ENCODE measurements at regions not wholly inside any gene's neighbourhood (a gene's known extent, or its start where the extent isn't known, plus 50 kb on each side); places are given as distances from the start of the nearest gene placed in this dataset.

GRCh38 chr11:116452461-116452860 is 320.3 kb downstream of the BUD13 start:
- peaks cover 7% of the 10 kb centered on the region; the same call in 1 of the 2 replicates for H3K9me3 ChIP-seq (ENCODE audit: low read length)
- H3K9ac ChIP-seq (ENCODE audit: insufficient read depth, low read depth, low read length) = no peak overlapping the region
- no peaks in the 10 kb centered on the region for H4K20me1 ChIP-seq (ENCODE audit: insufficient read depth, low read length)
- H3K27ac ChIP-seq (ENCODE audit: extremely low read length, insufficient read depth, low read length) = no peak overlapping the region
- H2AFZ ChIP-seq (ENCODE audit: low read length) = no peak overlapping the region
- DNase-seq (ENCODE audit: low spot score) (no peak), FAIRE-seq (no peak), ATAC-seq (no peak)
- no peaks in the 10 kb centered on the region for H3K4me1 ChIP-seq (ENCODE audit: insufficient read depth, low read length)
- no peak overlapping the region for H3K4me2 ChIP-seq (ENCODE audit: low read depth, low read length)
- BruUV-seq (replicated peaks) = no TSS peak
- H3K4me3 ChIP-seq (replicated peaks in 1 of 3; ENCODE audit: insufficient read depth in 1 of 3, low read depth in 2 of 3, low read length in 3 of 3) = no peak overlapping the region
- CTCF ChIA-PET (ENCODE audit: low intra/inter-chr PET ratio, low total read pairs) = no interaction called here
- H3K27me3 ChIP-seq (ENCODE audit: control insufficient read depth in 1 of 2, insufficient read depth in 2 of 2, low read length in 2 of 2) = no peaks in the 10 kb centered on the region
- no peaks in the 10 kb centered on the region for H3K79me2 ChIP-seq (ENCODE audit: insufficient read depth, low read length)
- POLR2A ChIA-PET = no interaction called here
- WGBS (ENCODE audit: low lambda C conversion rate) = 73% methylated on average over 3 of the region's 3 CpGs
- no peaks in the 10 kb centered on the region for H3K36me3 ChIP-seq (replicated peaks in 1 of 2; ENCODE audit: control insufficient read depth in 1 of 2, insufficient read depth in 2 of 2, low read length in 2 of 2)
- in situ Hi-C loops (cut with HindIII; ENCODE audit: extremely low pct_ligation_motif_present, low pct_unique_long_range_greater_than_20kb) = no loop called here
- no peak for TF ChIP-seq NCOA2 (CRISPR knock-in tag; IDR thresholded peaks at IDR 0.05)
- no peak for TF ChIP-seq ZNF563 (CRISPR knock-in tag; IDR thresholded peaks at IDR 0.05)
- TF ChIP-seq MED1 (CRISPR knock-in tag; IDR thresholded peaks at IDR 0.05) = no peak
- TF ChIP-seq ZNF772 (CRISPR knock-in tag; IDR thresholded peaks at IDR 0.05) = no peak
- no peak for TF ChIP-seq YEATS2 (CRISPR knock-in tag; IDR thresholded peaks at IDR 0.05; ENCODE audit: borderline replicate concordance)
- TF ChIP-seq PBX2 (CRISPR knock-in tag; IDR thresholded peaks at IDR 0.05) = no peak
- TF ChIP-seq ZNF580 (CRISPR knock-in tag; IDR thresholded peaks at IDR 0.05; ENCODE audit: borderline replicate concordance, low read depth) = no peak
- no peak for TF ChIP-seq ZBTB14 (CRISPR knock-in tag; IDR thresholded peaks at IDR 0.05)
- no peak for TF ChIP-seq GABPA (IDR thresholded peaks at IDR 0.05; ENCODE audit: low read depth, low read length)
- no peak for TF ChIP-seq GABPA (CRISPR knock-in tag; IDR thresholded peaks at IDR 0.05; ENCODE audit: low read depth)
- TF ChIP-seq ZNF660 (CRISPR knock-in tag; IDR thresholded peaks at IDR 0.05; ENCODE audit: borderline replicate concordance, low read depth) = no peak
- TF ChIP-seq RFXAP (CRISPR knock-in tag; IDR thresholded peaks at IDR 0.05; ENCODE audit: borderline replicate concordance) = no peak
- no peak for TF ChIP-seq ZNF709 (CRISPR knock-in tag; IDR thresholded peaks at IDR 0.05)
- TF ChIP-seq TEAD3 (CRISPR knock-in tag; optimal IDR thresholded peaks at IDR 0.05; ENCODE audit: borderline replicate concordance) = no peak
- TF ChIP-seq ZBTB21 (CRISPR knock-in tag; IDR thresholded peaks at IDR 0.05) = no peak
- no peak for TF ChIP-seq TFAP4 (IDR thresholded peaks at IDR 0.05; ENCODE audit: borderline replicate concordance, low read depth)
- TF ChIP-seq TOPORS (CRISPR knock-in tag; IDR thresholded peaks at IDR 0.05) = no peak
- no peak for TF ChIP-seq SP2 (CRISPR knock-in tag; IDR thresholded peaks at IDR 0.05)
- intact Hi-C loops (cut with micrococcal nuclease; ENCODE audit: unreplicated experiment) = no loop called here

Data from HepG2 (cell line).